Smooth muscle cell (in vitro differentiated cells): ENCODE measurements at regions not wholly inside any gene's neighbourhood (a gene's known extent, or its start where the extent isn't known, plus 50 kb on each side); places are given as distances from the start of the nearest gene placed in this dataset.

Experiments
- DNase-seq: peaks from one replicate; lab custom pipeline; 2025; ENCODE audit not compliant: unreplicated experiment; lab: John Stamatoyannopoulos, UW
- H2AFZ ChIP-seq: fragments of 200-600 bp; sonication (generic); 2 replicates; pipeline ENCODE4 v1.6.0; 2016; ENCODE audit warnings: antibody characterized with exemption, low read depth, mild to moderate bottlenecking
- H3F3A ChIP-seq: fragments of 200-600 bp; sonication (generic); 2 replicates; pipeline ENCODE4 v1.6.0; 2017; ENCODE audit warnings: antibody characterized with exemption, low read depth
- H3K27ac ChIP-seq: fragments of 200-600 bp; sonication (generic); 2 replicates; pipeline ENCODE4 v1.5.1; 2016; ENCODE audit warnings: low read depth, mild to moderate bottlenecking
- H3K27me3 ChIP-seq: fragments of 200-600 bp; sonication (generic); 2 replicates; pipeline ENCODE4 v1.6.1; 2016; ENCODE audit warnings: low read depth, mild to moderate bottlenecking
- H3K36me3 ChIP-seq: fragments of 200-600 bp; sonication (generic); 2 replicates; pipeline ENCODE4 v1.5.1; 2016; ENCODE audit warnings: low read depth
- H3K4me1 ChIP-seq: fragments of 200-600 bp; sonication (generic); 2 replicates; pipeline ENCODE4 v1.5.1; 2016; ENCODE audit warnings: low read depth
- H3K4me2 ChIP-seq: fragments of 200-600 bp; sonication (generic); 2 replicates; pipeline ENCODE4 v1.6.0; 2016; ENCODE audit warnings: mild to moderate bottlenecking
- H3K4me3 ChIP-seq: fragments of 200-600 bp; sonication (generic); 2 replicates; pipeline ENCODE4 v1.5.1; 2016; ENCODE audit warnings: mild to moderate bottlenecking
- H3K79me2 ChIP-seq: fragments of 200-600 bp; sonication (generic); 2 replicates; pipeline ENCODE4 v1.6.0; 2016; ENCODE audit warnings: low read depth, mild to moderate bottlenecking
- H3K9ac ChIP-seq: fragments of 200-600 bp; sonication (generic); 2 replicates; pipeline ENCODE4 v1.6.0; 2016; ENCODE audit warnings: low read depth
- H3K9me3 ChIP-seq: fragments of 200-600 bp; sonication (generic); replicated peaks from 2 replicates; pipeline ENCODE4 v1.5.1; 2016; ENCODE audit warnings: low read depth
- H4K20me1 ChIP-seq: fragments of 200-600 bp; sonication (generic); 2 replicates; pipeline ENCODE4 v1.6.0; 2016; ENCODE audit warnings: low read depth
- CTCF ChIP-seq: fragments of 200-600 bp; sonication (generic); IDR thresholded peaks from 2 replicates; pipeline ENCODE4 v1.5.1; 2017; ENCODE audit warnings: borderline replicate concordance, mild to moderate bottlenecking, antibody characterized with exemption; ENCODE audit not compliant: insufficient read depth, poor library complexity, severe bottlenecking
- WGBS: methylation state at CpG from one replicate; pipeline ENCODE4 v1.1.7; 2016; ENCODE audit warnings: low lambda C conversion rate; 5-methylcytosine and 5-hydroxymethylcytosine counted together

GRCh38 chr13:99037756-99038155, 59.9 kb upstream of the DOCK9 start:
- H4K20me1 ChIP-seq: no peaks in the 10 kb centered on the region
- H3K36me3 ChIP-seq: no peaks in the 10 kb centered on the region
- H3K4me2 ChIP-seq: no peak overlapping the region
- H2AFZ ChIP-seq: no peak overlapping the region
- WGBS: 97% methylated on average over 2 of the region's 2 CpGs
- H3K27ac ChIP-seq: no peak overlapping the region
- no peak for DNase-seq
- H3K4me3 ChIP-seq: no peak overlapping the region
- H3F3A ChIP-seq: no peaks in the 10 kb centered on the region
- H3K9me3 ChIP-seq: no peaks in the 10 kb centered on the region
- TF ChIP-seq CTCF: no peak
- H3K4me1 ChIP-seq: no peaks in the 10 kb centered on the region
- no peaks in the 10 kb centered on the region for H3K79me2 ChIP-seq
- H3K9ac ChIP-seq: no peak overlapping the region
- no peaks in the 10 kb centered on the region for H3K27me3 ChIP-seq

- no peak overlapping the region for H3K27ac ChIP-seq
- H4K20me1 ChIP-seq: no peaks in the 10 kb centered on the region
- H3F3A ChIP-seq: no peaks in the 10 kb centered on the region
- no peaks in the 10 kb centered on the region for H3K27me3 ChIP-seq
- no peak for TF ChIP-seq CTCF
- H3K9ac ChIP-seq: no peak overlapping the region
- no peaks in the 10 kb centered on the region for H3K79me2 ChIP-seq
- H3K4me2 ChIP-seq: no peak overlapping the region
- no peak for DNase-seq
- no peak overlapping the region for H3K4me3 ChIP-seq
- H3K9me3 ChIP-seq: no peaks in the 10 kb centered on the region
- H3K4me1 ChIP-seq: no peaks in the 10 kb centered on the region
- WGBS: 93% methylated on average over 2 of the region's 2 CpGs
- no peaks in the 10 kb centered on the region for H3K36me3 ChIP-seq
- H2AFZ ChIP-seq: no peak overlapping the region
These were observed 61.9 kb upstream of the DOCK9 start for GRCh38 chr13:99039718-99040280.

- H3K27me3 ChIP-seq: no peaks in the 10 kb centered on the region
- peaks cover 3% of the 10 kb centered on the region for H4K20me1 ChIP-seq
- H2AFZ ChIP-seq: no peak overlapping the region
- no peak overlapping the region for H3K4me3 ChIP-seq
- 73% methylated on average over 3 of the region's 3 CpGs for WGBS
- no peak for DNase-seq
- no peak for TF ChIP-seq CTCF
- H3K4me2 ChIP-seq: no peak overlapping the region
- H3F3A ChIP-seq: peaks cover 5% of the 10 kb centered on the region
- H3K36me3 ChIP-seq: no peaks in the 10 kb centered on the region
- no peak overlapping the region for H3K9ac ChIP-seq
- H3K79me2 ChIP-seq: no peaks in the 10 kb centered on the region
- no peak overlapping the region for H3K27ac ChIP-seq
- no peaks in the 10 kb centered on the region for H3K9me3 ChIP-seq
- no peaks in the 10 kb centered on the region for H3K4me1 ChIP-seq
These were observed 62.8 kb upstream of the DOCK9 start for GRCh38 chr13:99040536-99041131.

- no peak overlapping the region for H3K4me2 ChIP-seq
- H3F3A ChIP-seq: peaks cover 5% of the 10 kb centered on the region
- H3K9me3 ChIP-seq: no peaks in the 10 kb centered on the region
- peaks cover 9% of the 10 kb centered on the region for H4K20me1 ChIP-seq
- no peak overlapping the region for H3K27ac ChIP-seq
- H3K4me3 ChIP-seq: no peak overlapping the region
- H3K9ac ChIP-seq: no peak overlapping the region
- H3K36me3 ChIP-seq: no peaks in the 10 kb centered on the region
- WGBS: 81% methylated on average over 1 of the region's 1 CpG
- H3K27me3 ChIP-seq: no peaks in the 10 kb centered on the region
- no peak overlapping the region for H2AFZ ChIP-seq
- H3K79me2 ChIP-seq: no peaks in the 10 kb centered on the region
- no peak for DNase-seq
- H3K4me1 ChIP-seq: no peaks in the 10 kb centered on the region
- TF ChIP-seq CTCF: no peak
These were observed 63.5 kb upstream of the DOCK9 start for GRCh38 chr13:99041337-99041736.
